NB4 (cell line): ENCODE measurements at regions not wholly inside any gene's neighbourhood (a gene's known extent, or its start where the extent isn't known, plus 50 kb on each side); places are given as distances from the start of the nearest gene placed in this dataset.
"Not testable (repeated sequence)": the region's sequence is repeated elsewhere in the genome, so short reads cannot be mapped to it uniquely, and the experiment has no call there.

Experiments used
- DNase-seq: peaks from one replicate; pipeline ENCODE4 v3.0.0; 2010; ENCODE audit warnings: low read depth
- H3K4me3 ChIP-seq: one replicate; pipeline ENCODE4 v1.5.1; 2011; ENCODE audit warnings: mild to moderate bottlenecking, low read depth, low read length, moderate library complexity
- MYC ChIP-seq: IDR thresholded peaks from 2 replicates; pipeline ENCODE4 v1.6.1; 2011; ENCODE audit warnings: low read depth, low read length
- POLR2A ChIP-seq: IDR thresholded peaks from 2 replicates; pipeline ENCODE4 v1.6.1; 2011; ENCODE audit warnings: mild to moderate bottlenecking; ENCODE audit not compliant: insufficient read length; ENCODE audit errors: extremely low read depth
- TF ChIP-seq, protein P1 (sequence below): IDR thresholded peaks from one replicate; pipeline ENCODE4 v1.5.1; 2012; ENCODE audit warnings: low read depth, low read length
- TF ChIP-seq, protein P2 (sequence below): IDR thresholded peaks from 2 replicates; pipeline ENCODE4 v1.6.1; 2011; ENCODE audit warnings: low read depth, low read length

DNA sequence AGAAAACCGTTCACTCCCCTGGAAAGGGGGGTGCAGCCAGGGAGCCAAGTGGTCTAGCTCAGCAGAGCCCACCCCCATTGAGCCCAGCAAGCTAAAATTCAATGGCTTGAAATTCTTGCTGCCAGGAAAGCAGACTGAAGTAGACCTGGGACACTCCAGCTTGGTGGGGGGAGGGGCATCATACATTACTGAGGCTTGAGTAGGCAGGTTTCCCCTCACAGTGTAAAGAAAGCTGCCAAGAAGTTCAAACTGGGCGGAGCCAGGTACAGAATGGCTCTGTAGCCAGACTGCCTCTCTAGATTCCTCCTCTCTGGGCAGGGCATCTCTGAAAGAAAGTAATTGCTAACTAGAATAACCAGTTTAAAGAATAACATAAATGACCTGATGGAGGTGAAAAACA is 372.3 kb upstream of the F9 start:
- no peak for DNase-seq
- no peak overlapping the region for H3K4me3 ChIP-seq

DNA sequence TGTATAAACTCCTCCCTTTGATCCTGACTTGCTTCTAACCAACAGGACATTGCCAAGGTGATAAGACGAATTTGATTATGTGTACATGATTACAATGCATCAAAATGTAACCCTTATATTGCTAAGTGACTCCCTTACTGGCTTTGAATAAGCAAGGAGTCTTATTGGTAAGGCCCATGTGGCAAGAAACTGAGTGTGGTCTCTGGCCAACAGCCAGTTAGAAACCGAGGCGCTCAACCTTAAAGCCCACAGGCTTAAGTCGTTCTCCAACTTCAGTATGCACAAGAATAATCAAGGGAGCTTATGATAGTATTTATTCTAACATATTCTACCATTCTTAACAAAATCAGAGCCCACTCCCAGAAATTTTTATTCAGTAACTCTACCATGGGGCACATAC is 374.2 kb upstream of the F9 start:
- DNase-seq: no peak
- TF ChIP-seq MYC (no peak), POLR2A (no peak)
- TF ChIP-seq, protein P1, sequence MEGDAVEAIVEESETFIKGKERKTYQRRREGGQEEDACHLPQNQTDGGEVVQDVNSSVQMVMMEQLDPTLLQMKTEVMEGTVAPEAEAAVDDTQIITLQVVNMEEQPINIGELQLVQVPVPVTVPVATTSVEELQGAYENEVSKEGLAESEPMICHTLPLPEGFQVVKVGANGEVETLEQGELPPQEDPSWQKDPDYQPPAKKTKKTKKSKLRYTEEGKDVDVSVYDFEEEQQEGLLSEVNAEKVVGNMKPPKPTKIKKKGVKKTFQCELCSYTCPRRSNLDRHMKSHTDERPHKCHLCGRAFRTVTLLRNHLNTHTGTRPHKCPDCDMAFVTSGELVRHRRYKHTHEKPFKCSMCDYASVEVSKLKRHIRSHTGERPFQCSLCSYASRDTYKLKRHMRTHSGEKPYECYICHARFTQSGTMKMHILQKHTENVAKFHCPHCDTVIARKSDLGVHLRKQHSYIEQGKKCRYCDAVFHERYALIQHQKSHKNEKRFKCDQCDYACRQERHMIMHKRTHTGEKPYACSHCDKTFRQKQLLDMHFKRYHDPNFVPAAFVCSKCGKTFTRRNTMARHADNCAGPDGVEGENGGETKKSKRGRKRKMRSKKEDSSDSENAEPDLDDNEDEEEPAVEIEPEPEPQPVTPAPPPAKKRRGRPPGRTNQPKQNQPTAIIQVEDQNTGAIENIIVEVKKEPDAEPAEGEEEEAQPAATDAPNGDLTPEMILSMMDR: no peak
- TF ChIP-seq, protein P2, sequence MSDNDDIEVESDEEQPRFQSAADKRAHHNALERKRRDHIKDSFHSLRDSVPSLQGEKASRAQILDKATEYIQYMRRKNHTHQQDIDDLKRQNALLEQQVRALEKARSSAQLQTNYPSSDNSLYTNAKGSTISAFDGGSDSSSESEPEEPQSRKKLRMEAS: no peak
- no peak overlapping the region for H3K4me3 ChIP-seq

More for the DNA sequence above, 372.3 kb upstream of the F9 start:
- TF ChIP-seq, protein P2: no peak

DNA sequence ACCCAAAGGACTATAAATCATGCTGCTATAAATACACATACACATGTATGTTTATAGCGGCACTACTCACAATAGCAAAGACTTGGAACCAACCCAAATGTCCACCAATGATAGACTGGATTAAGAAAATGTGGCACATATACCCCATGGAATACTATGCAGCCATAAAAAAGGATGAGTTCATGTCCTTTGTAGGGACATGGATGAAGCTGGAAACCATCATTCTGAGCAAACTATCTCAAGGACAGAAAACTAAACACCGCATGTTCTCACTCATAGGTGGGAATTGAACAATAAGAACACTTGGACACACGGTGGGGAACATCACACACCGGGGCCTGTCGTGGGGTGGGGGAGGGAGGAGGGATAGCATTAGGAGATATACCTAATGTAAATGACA is 383.9 kb upstream of the F9 start:
- DNase-seq, H3K4me3 ChIP-seq: not testable (repeated sequence)

DNA sequence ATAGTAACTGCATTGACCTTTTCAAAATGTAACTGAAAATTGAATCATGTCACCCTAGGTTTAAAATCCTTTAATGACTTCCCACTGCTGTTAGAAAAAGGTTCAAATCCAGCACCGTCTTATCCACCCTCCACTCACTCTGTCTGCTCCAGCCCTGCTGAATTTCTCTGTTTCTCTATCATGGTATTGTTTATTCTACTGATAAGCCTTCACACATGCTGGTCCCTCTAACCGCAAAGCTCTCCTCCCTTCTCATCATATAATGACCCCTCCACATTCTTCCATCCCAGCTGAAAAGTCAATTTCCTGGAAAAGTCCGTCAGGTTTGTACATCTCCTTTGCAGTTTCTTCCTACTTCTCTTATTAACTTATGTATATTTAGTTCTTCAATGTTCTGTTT is 389.2 kb upstream of the F9 start:
- DNase-seq: no peak
- H3K4me3 ChIP-seq: no peak overlapping the region
- TF ChIP-seq POLR2A (no peak), MYC (no peak)
- TF ChIP-seq, protein P1: no peak
- TF ChIP-seq, protein P2: no peak

DNA sequence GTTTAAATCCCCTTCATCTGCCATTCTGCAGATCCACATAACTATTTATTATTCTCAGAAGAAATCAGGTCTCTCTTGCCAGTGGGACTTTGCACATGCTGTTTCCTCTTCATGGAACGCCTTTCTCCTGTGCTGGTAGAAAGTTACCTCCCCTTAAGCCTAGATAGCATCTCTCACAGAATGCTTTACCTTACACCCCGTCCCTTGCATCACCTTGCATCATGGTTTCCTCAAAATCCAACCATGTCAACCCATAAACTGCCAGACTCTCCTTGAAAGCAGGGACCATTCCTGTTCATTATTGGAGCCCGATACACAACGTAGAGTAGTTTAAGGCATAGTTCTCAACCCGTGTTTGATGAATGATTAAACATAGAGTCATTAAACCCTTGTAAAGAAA is 396.2 kb upstream of the F9 start:
- no peak for DNase-seq
- H3K4me3 ChIP-seq: no peak overlapping the region
- TF ChIP-seq, protein P1: no peak
- TF ChIP-seq POLR2A: no peak
- TF ChIP-seq MYC: no peak
- TF ChIP-seq, protein P2: no peak

DNA sequence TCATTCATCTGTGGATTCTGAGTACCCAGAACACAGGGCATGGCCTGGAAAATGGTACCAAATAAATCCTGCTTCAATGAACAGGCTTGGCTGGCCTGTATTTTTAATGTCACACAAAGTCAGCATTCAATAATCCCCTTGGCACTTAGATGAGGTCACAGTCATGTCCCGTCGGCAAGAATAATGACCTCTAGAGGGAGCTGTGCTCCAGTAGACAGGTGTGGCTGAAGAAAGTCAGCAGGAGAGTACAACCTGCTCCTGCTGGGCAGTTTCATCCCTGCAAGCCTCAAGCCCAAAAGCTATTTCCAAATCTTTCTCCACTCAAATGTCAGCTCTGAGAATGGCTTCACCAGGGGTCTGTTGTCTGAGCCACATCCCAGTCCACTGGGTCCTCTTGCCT is 404.0 kb upstream of the F9 start:
- peak; percentile 49 for DNase-seq
- H3K4me3 ChIP-seq: no peak overlapping the region
- TF ChIP-seq, protein P1: peak; percentile 48
- TF ChIP-seq POLR2A: no peak
- TF ChIP-seq, protein P2: no peak

DNA sequence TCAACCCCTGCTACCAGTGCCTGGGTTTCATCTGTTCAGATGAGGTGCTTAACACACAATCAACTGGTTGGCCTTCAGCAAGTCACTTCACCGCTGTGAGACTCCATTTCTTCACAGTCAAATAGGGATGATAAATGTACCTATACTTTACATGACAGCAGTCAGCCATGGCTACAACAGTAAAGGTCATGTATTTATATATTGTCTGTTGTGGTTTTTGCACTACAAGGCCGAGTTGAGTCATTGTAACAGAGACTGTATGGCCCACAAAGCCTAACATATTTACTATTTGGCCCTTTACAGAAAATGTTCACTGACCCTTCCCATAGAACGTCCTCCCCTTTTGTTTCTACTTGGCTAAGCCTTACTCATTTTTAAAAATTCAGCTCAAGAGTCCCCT is 404.6 kb upstream of the F9 start:
- DNase-seq: no peak
- no peak for TF ChIP-seq POLR2A
- TF ChIP-seq, protein P2: no peak
- TF ChIP-seq, protein P1: no peak
- TF ChIP-seq MYC: no peak
- no peak overlapping the region for H3K4me3 ChIP-seq
